ENCODE measurements at regions not wholly inside any gene's neighbourhood (a gene's known extent, or its start where the extent isn't known, plus 50 kb on each side); places are given as distances from the start of the nearest gene placed in this dataset.
A peak's percentile ranks its signal among the peaks of the same experiment; 100 is the strongest.

DNA sequence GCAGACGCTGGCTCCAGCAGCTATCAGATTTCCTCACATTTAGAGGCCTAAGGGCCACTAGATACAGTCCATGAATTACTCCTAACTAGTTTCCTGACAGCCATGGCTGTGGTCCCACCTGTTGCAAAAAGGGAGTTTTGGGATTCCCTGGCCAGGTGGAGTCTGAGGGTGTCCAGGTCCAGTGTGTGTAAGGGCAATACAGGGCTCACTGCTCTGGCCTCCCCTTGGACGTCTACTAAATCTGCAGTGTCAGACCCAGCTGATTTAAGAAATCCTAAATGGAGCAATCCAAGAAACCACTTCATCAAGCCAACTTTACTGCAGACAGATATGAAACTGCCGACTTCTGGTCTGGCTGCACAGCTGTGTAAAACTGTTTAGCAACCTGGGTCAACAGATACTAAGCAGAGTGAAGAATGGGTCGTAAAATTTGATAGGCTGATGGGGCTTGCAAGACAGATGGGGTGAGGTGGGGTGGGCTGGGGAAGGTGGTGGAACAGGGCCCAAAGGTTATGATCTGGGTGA lies 116.4 kb downstream of the GADD45G start:
- Histone ChIP-seq H3K79me2 (ENCODE audit: insufficient read depth, low read length) (no peaks in the 10 kb centered on the region), H3K4me2 (replicated peaks; ENCODE audit: extremely low read depth, low read length, poor library complexity, severe bottlenecking) (peak overlapping the region; percentile 1), H3K4me1 (ENCODE audit: control insufficient read depth in 1 of 2, insufficient read depth in 2 of 2, low read length in 2 of 2) (peaks cover 26 to 29% of the 10 kb centered on the region in 2 donors), H3K36me3 (replicated peaks in 1 of 2; ENCODE audit: control insufficient read depth in 1 of 2, insufficient read depth in 2 of 2, low read length in 2 of 2) (no peaks in the 10 kb centered on the region), H3K27me3 (ENCODE audit: control insufficient read depth in 2 of 2, insufficient read depth in 2 of 2, low read length in 2 of 2) (no peaks in the 10 kb centered on the region), H2AFZ (ENCODE audit: insufficient read depth, low read depth, low read length, poor library complexity, severe bottlenecking) (peak overlapping the region; percentile 45), H3K4me3 (replicated peaks in 1 of 3; ENCODE audit: low read depth in 2 of 3, low read length in 3 of 3) (no peak overlapping the region), H3K9ac (ENCODE audit: insufficient read depth, low read length, poor library complexity, severe bottlenecking) (no peak overlapping the region), H3K9me3 (replicated peaks in 1 of 2; ENCODE audit: control insufficient read depth in 1 of 2, insufficient read depth in 1 of 2, low read length in 2 of 2) (peaks cover 0 to 6% of the 10 kb centered on the region in 2 donors), H4K20me1 (ENCODE audit: insufficient read depth, low read length) (no peaks in the 10 kb centered on the region), H3K27ac (ENCODE audit: low read depth in 1 of 2, low read length in 2 of 2) (no peak overlapping the region)
- peaks cover 0 to 6% (median 4%) of the 10 kb centered on the region in 7 donors for H3K9me3 Mint-ChIP-seq
- H3K27me3 Mint-ChIP-seq (ENCODE audit: low read depth in 3 of 3), result peaks cover 0 to 1% (median 0%) of the 10 kb centered on the region in 3 donors
- H3K4me1 Mint-ChIP-seq, result peaks cover 43% of the 10 kb centered on the region
- H3K4me3 Mint-ChIP-seq, result peak overlapping the region in 1 of 2 donors; percentile 20
- 11% methylated on average over 4 of the region's 4 CpGs for WGBS (ENCODE audit: insufficient coverage)
- peak in 2 of 3 donors; percentile 25 to 35 for DNase-seq
- TF ChIP-seq, protein P1, sequence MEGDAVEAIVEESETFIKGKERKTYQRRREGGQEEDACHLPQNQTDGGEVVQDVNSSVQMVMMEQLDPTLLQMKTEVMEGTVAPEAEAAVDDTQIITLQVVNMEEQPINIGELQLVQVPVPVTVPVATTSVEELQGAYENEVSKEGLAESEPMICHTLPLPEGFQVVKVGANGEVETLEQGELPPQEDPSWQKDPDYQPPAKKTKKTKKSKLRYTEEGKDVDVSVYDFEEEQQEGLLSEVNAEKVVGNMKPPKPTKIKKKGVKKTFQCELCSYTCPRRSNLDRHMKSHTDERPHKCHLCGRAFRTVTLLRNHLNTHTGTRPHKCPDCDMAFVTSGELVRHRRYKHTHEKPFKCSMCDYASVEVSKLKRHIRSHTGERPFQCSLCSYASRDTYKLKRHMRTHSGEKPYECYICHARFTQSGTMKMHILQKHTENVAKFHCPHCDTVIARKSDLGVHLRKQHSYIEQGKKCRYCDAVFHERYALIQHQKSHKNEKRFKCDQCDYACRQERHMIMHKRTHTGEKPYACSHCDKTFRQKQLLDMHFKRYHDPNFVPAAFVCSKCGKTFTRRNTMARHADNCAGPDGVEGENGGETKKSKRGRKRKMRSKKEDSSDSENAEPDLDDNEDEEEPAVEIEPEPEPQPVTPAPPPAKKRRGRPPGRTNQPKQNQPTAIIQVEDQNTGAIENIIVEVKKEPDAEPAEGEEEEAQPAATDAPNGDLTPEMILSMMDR (IDR thresholded peaks at IDR 0.05), result no peak
- intact Hi-C loops (cut with micrococcal nuclease), result no loop called here
- peak overlapping the region in 1 of 7 donors; percentile 25 for H3K27ac Mint-ChIP-seq
- H3K36me3 Mint-ChIP-seq, result no peaks in the 10 kb centered on the region

DNA sequence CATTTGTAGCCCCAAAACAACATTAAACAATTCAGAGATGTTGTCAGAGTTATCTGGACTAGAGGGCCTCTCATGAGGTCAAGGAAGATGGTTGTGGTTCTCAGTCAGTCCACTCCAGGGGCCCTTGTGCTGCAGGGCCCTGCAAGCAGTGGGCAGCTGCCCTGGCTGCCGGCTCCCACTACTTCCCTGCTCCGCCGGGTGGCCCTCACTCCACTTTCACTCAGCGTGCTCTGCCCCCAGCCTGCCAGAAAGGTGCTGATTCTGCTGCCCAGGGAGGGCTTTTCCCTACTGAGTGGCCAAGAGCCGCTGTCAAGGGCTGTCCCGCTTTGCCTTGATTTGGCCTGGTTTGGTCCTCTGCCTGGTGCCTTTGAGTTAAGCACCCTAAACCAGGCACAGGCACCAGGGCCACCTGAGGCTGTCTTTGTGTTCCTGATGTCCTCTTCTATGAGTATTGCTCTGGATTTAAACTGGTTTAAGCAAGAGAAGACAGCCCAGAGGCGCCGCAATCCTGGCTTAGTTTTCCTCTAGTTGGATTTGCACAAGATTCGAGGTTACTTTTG lies 117.2 kb downstream of the GADD45G start:
- Histone ChIP-seq H2AFZ (ENCODE audit: insufficient read depth, low read depth, low read length, poor library complexity, severe bottlenecking) (peak overlapping the region; percentile 47), H3K79me2 (ENCODE audit: insufficient read depth, low read length) (no peaks in the 10 kb centered on the region), H3K4me1 (ENCODE audit: control insufficient read depth in 1 of 2, insufficient read depth in 2 of 2, low read length in 2 of 2) (peaks cover 24 to 29% of the 10 kb centered on the region in 2 donors), H4K20me1 (ENCODE audit: insufficient read depth, low read length) (no peaks in the 10 kb centered on the region), H3K9me3 (replicated peaks in 1 of 2; ENCODE audit: control insufficient read depth in 1 of 2, insufficient read depth in 1 of 2, low read length in 2 of 2) (peaks cover 0 to 6% of the 10 kb centered on the region in 2 donors), H3K4me2 (replicated peaks; ENCODE audit: extremely low read depth, low read length, poor library complexity, severe bottlenecking) (no peak overlapping the region), H3K36me3 (replicated peaks in 1 of 2; ENCODE audit: control insufficient read depth in 1 of 2, insufficient read depth in 2 of 2, low read length in 2 of 2) (no peaks in the 10 kb centered on the region), H3K9ac (ENCODE audit: insufficient read depth, low read length, poor library complexity, severe bottlenecking) (no peak overlapping the region), H3K27ac (ENCODE audit: low read depth in 1 of 2, low read length in 2 of 2) (no peak overlapping the region), H3K27me3 (ENCODE audit: control insufficient read depth in 2 of 2, insufficient read depth in 2 of 2, low read length in 2 of 2) (no peaks in the 10 kb centered on the region), H3K4me3 (replicated peaks in 1 of 3; ENCODE audit: low read depth in 2 of 3, low read length in 3 of 3) (no peak overlapping the region)
- intact Hi-C loops (cut with micrococcal nuclease), result no loop called here
- Mint-ChIP-seq H3K4me3 (no peak overlapping the region), H3K9me3 (peaks cover 1 to 6% (median 3%) of the 10 kb centered on the region in 7 donors), H3K36me3 (no peaks in the 10 kb centered on the region), H3K27me3 (ENCODE audit: low read depth in 3 of 3) (peaks cover 0 to 1% (median under 1%) of the 10 kb centered on the region in 3 donors), H3K27ac (no peak overlapping the region), H3K4me1 (peaks cover 40% of the 10 kb centered on the region)
- TF ChIP-seq, protein P1 (IDR thresholded peaks at IDR 0.05), result no peak
- no peak for DNase-seq
- WGBS (ENCODE audit: insufficient coverage), result 83% methylated on average over 6 of the region's 9 CpGs
